GM12878 (cell line): ENCODE measurements at regions not wholly inside any gene's neighbourhood (a gene's known extent, or its start where the extent isn't known, plus 50 kb on each side); places are given as distances from the start of the nearest gene placed in this dataset.

ENCODE experiments used
- ATAC-seq: fragments of 200-7000 bp; cut with Tn5 transposase; 3 replicates; pipeline ENCODE4 v1.9.1; 2020; ENCODE audit warnings: mild to moderate bottlenecking, moderate library complexity
- BruUV-seq: library from RNA; stranded (reverse); fragments of 400-500 nt; replicated peaks from 2 replicates; lab custom pipeline; 2021; lab: Mats Ljungman, UMichigan
- CTCF ChIA-PET: fragments of 300-600 bp; sonication (Branson Sonifier 250); formaldehyde crosslinking; extraction: SDS; loops from one replicate; lab custom pipeline; 2021; ENCODE audit warnings: inconsistent platforms; lab: Yijun Ruan, JAX
- POLR2A ChIA-PET: fragments of 350-600 bp; formaldehyde crosslinking; extraction: SDS; loops from one replicate; lab custom pipeline; 2021; ENCODE audit warnings: inconsistent platforms; lab: Charles Lee
- RAD21 ChIA-PET: fragments of 300-600 bp; sonication (Branson Sonifier 250); formaldehyde crosslinking; loops from one replicate; lab custom pipeline; 2023; ENCODE audit warnings: antibody characterized with exemption; ENCODE audit not compliant: unreplicated experiment; lab: Charles Lee
- SMC1A ChIA-PET: fragments of 300-600 bp; sonication (Branson Sonifier 250); formaldehyde crosslinking; loops from one replicate; lab custom pipeline; 2023; ENCODE audit not compliant: unreplicated experiment, uncharacterized antibody; lab: Charles Lee
- DNase-seq: peaks from one replicate; pipeline ENCODE4 v3.0.0-alpha.2; 2011; ENCODE audit warnings: low read depth, low spot score
- FAIRE-seq: peaks from 3 replicates; lab custom pipeline; 2011; peaks lifted over from hg19 to GRCh38; lab: Jason Lieb, UNC
- H2AFZ ChIP-seq: 2 replicates; pipeline ENCODE4 v1.6.0; 2011; ENCODE audit warnings: low read depth, low read length, control low read depth; ENCODE audit not compliant: control insufficient read depth
- H3K27ac ChIP-seq: 2 replicates; pipeline ENCODE4 v1.5.1; 2011; ENCODE audit warnings: control low read depth; ENCODE audit not compliant: control insufficient read depth, insufficient read depth
- H3K27me3 ChIP-seq, 2 experiments: replicated peaks in 1 of 2; 2 replicates each; pipeline versions ENCODE4 v1.6.0 to v1.6.1; 2011; ENCODE audit warnings: low read length in 1 of 2; ENCODE audit not compliant: control insufficient read depth in 2 of 2, insufficient read depth in 2 of 2
- H3K36me3 ChIP-seq, 2 experiments: 2 replicates each; pipeline ENCODE4 v1.5.1; 2011; ENCODE audit warnings: low read length in 1 of 2; ENCODE audit not compliant: control insufficient read depth in 2 of 2, insufficient read depth in 2 of 2
- H3K4me1 ChIP-seq: 2 replicates; pipeline ENCODE4 v1.6.1; 2011; ENCODE audit warnings: mild to moderate bottlenecking, low read length, moderate library complexity, mixed read lengths; ENCODE audit not compliant: control insufficient read depth, insufficient read depth
- H3K4me2 ChIP-seq: 2 replicates; pipeline ENCODE4 v1.6.0; 2011; ENCODE audit warnings: control low read depth; ENCODE audit not compliant: control insufficient read depth, insufficient read depth
- H3K4me3 ChIP-seq: fragments of 200-600 bp; sonication (generic); 2 replicates; pipeline ENCODE4 v1.5.1; 2016
- H3K79me2 ChIP-seq: 2 replicates; pipeline ENCODE4 v1.6.0; 2011; ENCODE audit warnings: low read length; ENCODE audit not compliant: control insufficient read depth, insufficient read depth
- H3K9ac ChIP-seq: 2 replicates; pipeline ENCODE4 v1.8.0; 2011; ENCODE audit warnings: low read length, control low read depth, mixed read lengths; ENCODE audit not compliant: control insufficient read depth, insufficient read depth
- H3K9me3 ChIP-seq: replicated peaks from 3 replicates; pipeline ENCODE4 v1.5.1; 2011; ENCODE audit warnings: mild to moderate bottlenecking, low read length; ENCODE audit not compliant: control insufficient read depth, insufficient read depth
- H4K20me1 ChIP-seq: 2 replicates; pipeline ENCODE4 v1.6.0; 2011; ENCODE audit not compliant: control insufficient read depth, insufficient read depth
- ATF7 ChIP-seq: fragments of 450-650 bp; IDR thresholded peaks from 2 replicates; pipeline ENCODE4 v1.6.1; 2016; ENCODE audit warnings: low read depth, mild to moderate bottlenecking
- CBX5 ChIP-seq: sonication (generic); IDR thresholded peaks from 2 replicates; pipeline ENCODE4 v1.6.1; 2016; ENCODE audit warnings: low read depth, moderate library complexity, mild to moderate bottlenecking, inconsistent platforms
- CHD4 ChIP-seq: fragments of 200-600 bp; sonication (generic); IDR thresholded peaks from 2 replicates; pipeline ENCODE4 v1.6.1; 2016; ENCODE audit warnings: mild to moderate bottlenecking
- HDGF ChIP-seq: fragments of 450-650 bp; IDR thresholded peaks from 2 replicates; pipeline ENCODE4 v1.6.1; 2016; ENCODE audit warnings: antibody characterized with exemption
- IKZF2 ChIP-seq, 2 experiments: fragments of 450-650 bp; IDR thresholded peaks; 2 replicates each; pipeline ENCODE4 v1.6.1; 2017; ENCODE audit warnings: mild to moderate bottlenecking in 2 of 2, moderate library complexity in 2 of 2
- JUND ChIP-seq: IDR thresholded peaks from 2 replicates; pipeline ENCODE4 v1.6.1; 2012; ENCODE audit warnings: low read depth, mild to moderate bottlenecking, low read length, improper control_type of control experiment, moderate library complexity
- NFYB ChIP-seq: IDR thresholded peaks from 2 replicates; pipeline ENCODE4 v1.6.1; 2011; ENCODE audit warnings: low read depth, mild to moderate bottlenecking, low read length, improper control_type of control experiment, moderate library complexity; ENCODE audit not compliant: insufficient read depth
- PAX5 ChIP-seq: IDR thresholded peaks from 2 replicates; pipeline ENCODE4 v1.6.1; 2011; ENCODE audit warnings: low read depth, low read length, borderline replicate concordance
- PAX8 ChIP-seq: fragments of 450-650 bp; IDR thresholded peaks from 2 replicates; pipeline ENCODE4 v1.6.1; 2017; ENCODE audit warnings: mild to moderate bottlenecking, moderate library complexity
- PML ChIP-seq: IDR thresholded peaks from 2 replicates; pipeline ENCODE4 v1.6.1; 2012; ENCODE audit warnings: low read length, inconsistent platforms
- RCOR1 ChIP-seq: conservative IDR thresholded peaks from 2 replicates; pipeline ENCODE4 v1.6.1; 2012; ENCODE audit warnings: low read depth, low read length, improper control_type of control experiment
- SMC3 ChIP-seq: IDR thresholded peaks from 2 replicates; pipeline ENCODE4 v1.6.1; 2011; ENCODE audit warnings: low read length, improper control_type of control experiment, borderline replicate concordance
- ZNF384 ChIP-seq: IDR thresholded peaks from 2 replicates; pipeline ENCODE4 v1.6.1; 2012; ENCODE audit warnings: low read depth, mild to moderate bottlenecking, low read length, improper control_type of control experiment, borderline replicate concordance
- in situ Hi-C: fragments of 300-500 bp; cut with MboI; formaldehyde crosslinking; loops from 9 replicates; pipeline ENCODE4 v1.14.3; 2018; ENCODE audit warnings: mixed read lengths
- intact Hi-C: fragments of 100-400 bp; cut with micrococcal nuclease; formaldehyde crosslinking; loops from one replicate; pipeline ENCODE4 v1.14.2; 2022; ENCODE audit not compliant: unreplicated experiment
- TF ChIP-seq, protein P1 (sequence below): IDR thresholded peaks from 2 replicates; pipeline ENCODE4 v1.6.1; 2011; ENCODE audit warnings: low read depth, mild to moderate bottlenecking, low read length, moderate library complexity, borderline replicate concordance; ENCODE audit errors: extremely low read depth
- TF ChIP-seq, protein P2 (sequence below): IDR thresholded peaks from 2 replicates; pipeline ENCODE4 v1.6.1; 2012; ENCODE audit warnings: low read depth, low read length, improper control_type of control experiment

DNA sequence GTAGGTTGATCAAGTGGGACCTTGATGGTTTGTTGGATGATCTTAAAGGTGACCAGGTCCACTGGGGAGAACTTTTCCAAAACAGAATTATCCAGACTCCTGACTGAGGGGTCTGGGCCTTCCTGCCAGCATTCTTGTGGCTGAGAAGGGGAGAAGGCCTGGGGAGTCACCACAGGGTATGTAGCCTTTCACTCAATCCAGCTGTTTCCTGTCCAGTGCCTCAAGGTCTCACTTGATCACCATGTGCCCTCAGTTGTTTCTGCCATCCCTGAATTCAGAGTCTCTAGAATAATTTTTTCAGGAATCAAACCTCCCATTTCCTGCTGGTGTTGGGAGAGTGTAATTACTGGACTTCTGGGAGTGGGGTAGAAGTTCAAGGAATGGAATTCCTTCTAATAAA, 54.4 kb upstream of the TANC1 start:
- POLR2A ChIA-PET: no interaction called here
- TF ChIP-seq ATF7 (no peak), CBX5 (no peak), NFYB (no peak), SMC3 (no peak), PAX5 (no peak), ZNF384 (no peak), PML (no peak), CHD4 (no peak), PAX8 (no peak), JUND (no peak), IKZF2 (IDR thresholded peaks at IDR 0.05) (no peak), HDGF (no peak), RCOR1 (no peak)
- TF ChIP-seq, protein P1, sequence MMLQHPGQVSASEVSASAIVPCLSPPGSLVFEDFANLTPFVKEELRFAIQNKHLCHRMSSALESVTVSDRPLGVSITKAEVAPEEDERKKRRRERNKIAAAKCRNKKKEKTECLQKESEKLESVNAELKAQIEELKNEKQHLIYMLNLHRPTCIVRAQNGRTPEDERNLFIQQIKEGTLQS: no peak
- TF ChIP-seq, protein P2, sequence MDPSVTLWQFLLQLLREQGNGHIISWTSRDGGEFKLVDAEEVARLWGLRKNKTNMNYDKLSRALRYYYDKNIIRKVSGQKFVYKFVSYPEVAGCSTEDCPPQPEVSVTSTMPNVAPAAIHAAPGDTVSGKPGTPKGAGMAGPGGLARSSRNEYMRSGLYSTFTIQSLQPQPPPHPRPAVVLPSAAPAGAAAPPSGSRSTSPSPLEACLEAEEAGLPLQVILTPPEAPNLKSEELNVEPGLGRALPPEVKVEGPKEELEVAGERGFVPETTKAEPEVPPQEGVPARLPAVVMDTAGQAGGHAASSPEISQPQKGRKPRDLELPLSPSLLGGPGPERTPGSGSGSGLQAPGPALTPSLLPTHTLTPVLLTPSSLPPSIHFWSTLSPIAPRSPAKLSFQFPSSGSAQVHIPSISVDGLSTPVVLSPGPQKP: no peak
- Histone ChIP-seq H3K4me3 (no peak overlapping the region), H4K20me1 (no peaks in the 10 kb centered on the region), H3K79me2 (no peaks in the 10 kb centered on the region), H3K9ac (no peak overlapping the region), H2AFZ (no peak overlapping the region), H3K4me2 (no peak overlapping the region), H3K27me3 (no peaks in the 10 kb centered on the region), H3K4me1 (no peaks in the 10 kb centered on the region), H3K27ac (no peak overlapping the region), H3K9me3 (no peaks in the 10 kb centered on the region), H3K36me3 (no peaks in the 10 kb centered on the region)
- CTCF ChIA-PET: interaction anchor here (1.7 to 2.0 kb wide), 2 partner anchors 11 to 205 kb away, joined by 4 to 12 read pairs; no protein-coding TSS in a partner anchor
- RAD21 ChIA-PET: no interaction called here
- in situ Hi-C loops: no loop called here
- no TSS peak for BruUV-seq
- SMC1A ChIA-PET: interaction anchor here (0.6 to 1.0 kb wide), 2 partner anchors 8 to 12 kb away, joined by 3 read pairs; no protein-coding TSS in a partner anchor
- no peak for DNase-seq
- ATAC-seq: no peak
- intact Hi-C loops: no loop called here
- no peak for FAIRE-seq
